ENCODE measurements at regions not wholly inside any gene's neighbourhood (a gene's known extent, or its start where the extent isn't known, plus 50 kb on each side); places are given as distances from the start of the nearest gene placed in this dataset.
"Not testable (repeated sequence)": the region's sequence is repeated elsewhere in the genome, so short reads cannot be mapped to it uniquely, and the experiment has no call there.

- Mint-ChIP-seq H3K36me3 (ENCODE audit: insufficient read depth) (no peaks in the 10 kb centered on the region), H3K9me3 (no peaks in the 10 kb centered on the region), H3K4me1 (ENCODE audit: low read depth in 2 of 2) (no peaks in the 10 kb centered on the region), H3K27me3 (peaks cover 6 to 18% of the 10 kb centered on the region in 2 donors), H3K27ac (no peak overlapping the region), H3K4me3 (no peak overlapping the region)
- no peak for DNase-seq
- ATAC-seq (replicated peaks), result no peak
Observed at GRCh38 chr9:84054341-84055010, 73.9 kb downstream of the RMI1 start.

- DNase-seq (no peak), ATAC-seq (replicated peaks) (no peak)
- Mint-ChIP-seq H3K4me1 (ENCODE audit: low read depth in 2 of 2) (no peaks in the 10 kb centered on the region), H3K4me3 (no peak overlapping the region), H3K36me3 (ENCODE audit: insufficient read depth) (no peaks in the 10 kb centered on the region), H3K27ac (no peak overlapping the region), H3K9me3 (no peaks in the 10 kb centered on the region), H3K27me3 (peaks cover 14 to 27% of the 10 kb centered on the region in 2 donors)
Observed at GRCh38 chr9:84057662-84058061, 77.1 kb downstream of the RMI1 start.

- DNase-seq, result no peak
- no peak overlapping the region for H3K4me3 Mint-ChIP-seq
- no peaks in the 10 kb centered on the region for H3K36me3 Mint-ChIP-seq (ENCODE audit: insufficient read depth)
- H3K27ac Mint-ChIP-seq, result no peak overlapping the region
- no peaks in the 10 kb centered on the region for H3K4me1 Mint-ChIP-seq (ENCODE audit: low read depth in 2 of 2)
- ATAC-seq (replicated peaks), result no peak
- H3K27me3 Mint-ChIP-seq, result peaks cover 14 to 27% of the 10 kb centered on the region in 2 donors
- no peaks in the 10 kb centered on the region for H3K9me3 Mint-ChIP-seq
Observed at GRCh38 chr9:84059936-84060335, 79.3 kb downstream of the RMI1 start.

GRCh38 chr9:84061613-84062193, 81.1 kb downstream of the RMI1 start:
- Mint-ChIP-seq H3K4me3 (no peak overlapping the region), H3K27me3 (peaks cover 19 to 34% of the 10 kb centered on the region in 2 donors), H3K4me1 (ENCODE audit: low read depth in 2 of 2) (no peaks in the 10 kb centered on the region), H3K27ac (no peak overlapping the region), H3K9me3 (no peaks in the 10 kb centered on the region), H3K36me3 (ENCODE audit: insufficient read depth) (no peaks in the 10 kb centered on the region)
- no peak for ATAC-seq (replicated peaks)
- DNase-seq, result no peak

GRCh38 chr9:84062538-84062937, 81.9 kb downstream of the RMI1 start:
- DNase-seq, result no peak

GRCh38 chr9:84067821-84068220, 87.2 kb downstream of the RMI1 start:
- no peak for ATAC-seq (replicated peaks)
- H3K4me3 Mint-ChIP-seq, result no peak overlapping the region
- DNase-seq, result no peak
- H3K27ac Mint-ChIP-seq, result no peak overlapping the region
- H3K9me3 Mint-ChIP-seq, result no peaks in the 10 kb centered on the region
- no peaks in the 10 kb centered on the region for H3K4me1 Mint-ChIP-seq (ENCODE audit: low read depth in 2 of 2)
- no peaks in the 10 kb centered on the region for H3K36me3 Mint-ChIP-seq (ENCODE audit: insufficient read depth)
- peaks cover 6 to 11% of the 10 kb centered on the region in 2 donors for H3K27me3 Mint-ChIP-seq

More at GRCh38 chr9:84062538-84062937, 81.9 kb downstream of the RMI1 start:
- peaks cover 21 to 37% of the 10 kb centered on the region in 2 donors for H3K27me3 Mint-ChIP-seq
- ATAC-seq (replicated peaks), result no peak
- H3K36me3 Mint-ChIP-seq (ENCODE audit: insufficient read depth), result no peaks in the 10 kb centered on the region
- no peaks in the 10 kb centered on the region for H3K4me1 Mint-ChIP-seq (ENCODE audit: low read depth in 2 of 2)
- H3K9me3 Mint-ChIP-seq, result no peaks in the 10 kb centered on the region
- no peak overlapping the region for H3K27ac Mint-ChIP-seq
- no peak overlapping the region for H3K4me3 Mint-ChIP-seq

GRCh38 chr9:84068872-84069271, 88.3 kb downstream of the RMI1 start:
- Mint-ChIP-seq H3K27ac (no peak overlapping the region), H3K27me3 (peaks cover 6 to 11% of the 10 kb centered on the region in 2 donors), H3K36me3 (ENCODE audit: insufficient read depth) (no peaks in the 10 kb centered on the region), H3K9me3 (no peaks in the 10 kb centered on the region), H3K4me1 (ENCODE audit: low read depth in 2 of 2) (no peaks in the 10 kb centered on the region), H3K4me3 (no peak overlapping the region)
- no peak for DNase-seq
- no peak for ATAC-seq (replicated peaks)

- H3K36me3 Mint-ChIP-seq (ENCODE audit: insufficient read depth), result no peaks in the 10 kb centered on the region
- no peak overlapping the region for H3K27ac Mint-ChIP-seq
Observed at GRCh38 chr9:84070590-84070989, 90.0 kb downstream of the RMI1 start.

GRCh38 chr9:84072621-84073180, 92.1 kb downstream of the RMI1 start:
- Mint-ChIP-seq H3K27ac (no peak overlapping the region), H3K4me3 (no peak overlapping the region), H3K27me3 (peaks cover 21 to 30% of the 10 kb centered on the region in 2 donors), H3K36me3 (ENCODE audit: insufficient read depth) (no peaks in the 10 kb centered on the region), H3K9me3 (no peaks in the 10 kb centered on the region), H3K4me1 (ENCODE audit: low read depth in 2 of 2) (no peaks in the 10 kb centered on the region)
- ATAC-seq (replicated peaks) (no peak), DNase-seq (no peak)

More at GRCh38 chr9:84070590-84070989, 90.0 kb downstream of the RMI1 start:
- no peak overlapping the region for H3K4me3 Mint-ChIP-seq
- no peaks in the 10 kb centered on the region for H3K9me3 Mint-ChIP-seq
- ATAC-seq (replicated peaks), result no peak
- no peaks in the 10 kb centered on the region for H3K4me1 Mint-ChIP-seq (ENCODE audit: low read depth in 2 of 2)
- no peak for DNase-seq
- peaks cover 17 to 19% of the 10 kb centered on the region in 2 donors for H3K27me3 Mint-ChIP-seq

GRCh38 chr9:84075004-84075403, 94.4 kb downstream of the RMI1 start:
- H3K27ac Mint-ChIP-seq, result no peak overlapping the region
- H3K36me3 Mint-ChIP-seq (ENCODE audit: insufficient read depth), result no peaks in the 10 kb centered on the region
- H3K4me3 Mint-ChIP-seq, result no peak overlapping the region
- DNase-seq (no peak), ATAC-seq (replicated peaks) (no peak)
- H3K9me3 Mint-ChIP-seq, result no peaks in the 10 kb centered on the region
- H3K27me3 Mint-ChIP-seq, result peaks cover 28 to 34% of the 10 kb centered on the region in 2 donors
- H3K4me1 Mint-ChIP-seq (ENCODE audit: low read depth in 2 of 2), result no peaks in the 10 kb centered on the region

GRCh38 chr9:84076384-84076783, 95.8 kb downstream of the RMI1 start:
- H3K9me3 Mint-ChIP-seq, result no peaks in the 10 kb centered on the region
- no peaks in the 10 kb centered on the region for H3K4me1 Mint-ChIP-seq (ENCODE audit: low read depth in 2 of 2)
- no peak for DNase-seq
- H3K27me3 Mint-ChIP-seq, result peaks cover 34% of the 10 kb centered on the region in 2 donors
- no peak overlapping the region for H3K27ac Mint-ChIP-seq
- no peak for ATAC-seq (replicated peaks)
- H3K36me3 Mint-ChIP-seq (ENCODE audit: insufficient read depth), result no peaks in the 10 kb centered on the region
- H3K4me3 Mint-ChIP-seq, result no peak overlapping the region

- H3K27ac Mint-ChIP-seq, result not testable (repeated sequence)
Observed at GRCh38 chr9:84077816-84078215, 97.2 kb downstream of the RMI1 start.

GRCh38 chr9:84079994-84080393, 99.4 kb downstream of the RMI1 start:
- Mint-ChIP-seq H3K27me3 (peaks cover 27 to 54% of the 10 kb centered on the region in 2 donors), H3K36me3 (ENCODE audit: insufficient read depth) (no peaks in the 10 kb centered on the region), H3K4me1 (ENCODE audit: low read depth in 2 of 2) (no peaks in the 10 kb centered on the region), H3K4me3 (no peak overlapping the region), H3K27ac (no peak overlapping the region), H3K9me3 (no peaks in the 10 kb centered on the region)
- ATAC-seq (replicated peaks) (no peak), DNase-seq (no peak)

More at GRCh38 chr9:84077816-84078215, 97.2 kb downstream of the RMI1 start:
- DNase-seq; H3K4me1 Mint-ChIP-seq (ENCODE audit: low read depth in 2 of 2); H3K36me3 Mint-ChIP-seq (ENCODE audit: insufficient read depth); H3K9me3 Mint-ChIP-seq; ATAC-seq (replicated peaks); H3K4me3 Mint-ChIP-seq: not testable (repeated sequence)
- H3K27me3 Mint-ChIP-seq, result peaks cover 34 to 43% of the 10 kb centered on the region in 2 donors

All from effector memory CD8-positive, alpha-beta T cell (primary cell).